ENCODE measurements at regions not wholly inside any gene's neighbourhood (a gene's known extent, or its start where the extent isn't known, plus 50 kb on each side); places are given as distances from the start of the nearest gene placed in this dataset.
"Not testable (repeated sequence)": the region's sequence is repeated elsewhere in the genome, so short reads cannot be mapped to it uniquely, and the experiment has no call there.

- DNase-seq = no peak
Measured at GRCh38 chr5:92760550-92760949, 820.5 kb downstream of the NR2F1-AS1 start.

- DNase-seq = no peak
Measured at GRCh38 chr5:92758552-92758951, 822.5 kb downstream of the NR2F1-AS1 start.

- DNase-seq = no peak
Measured at GRCh38 chr5:92749943-92750342, 831.1 kb downstream of the NR2F1-AS1 start.

GRCh38 chr5:92748072-92748676, 832.8 kb downstream of the NR2F1-AS1 start:
- no peak for DNase-seq

GRCh38 chr5:92741906-92742305, 839.1 kb downstream of the NR2F1-AS1 start:
- no peak for DNase-seq

GRCh38 chr5:92734211-92734940, 846.6 kb downstream of the NR2F1-AS1 start:
- peak in 1 of 2 experiments; percentile 31 for DNase-seq

- DNase-seq = no peak
Measured at GRCh38 chr5:92730486-92730885, 850.5 kb downstream of the NR2F1-AS1 start.

GRCh38 chr5:92729088-92729487, 851.9 kb downstream of the NR2F1-AS1 start:
- no peak for DNase-seq

- peak in 1 of 2 experiments; percentile 29 for DNase-seq
Measured at GRCh38 chr5:92715946-92716520, 865.0 kb downstream of the NR2F1-AS1 start.

GRCh38 chr5:92713826-92714225, 867.2 kb downstream of the NR2F1-AS1 start:
- DNase-seq = no peak

- no peak for DNase-seq
Measured at GRCh38 chr5:92713335-92713743, 867.7 kb downstream of the NR2F1-AS1 start.

- no peak for DNase-seq
Measured at GRCh38 chr5:92711956-92712355, 869.1 kb downstream of the NR2F1-AS1 start.

- no peak for DNase-seq
Measured at GRCh38 chr5:92704590-92704989, 876.4 kb downstream of the NR2F1-AS1 start.

- no peak for DNase-seq
Measured at GRCh38 chr5:92703976-92704375, 877.0 kb downstream of the NR2F1-AS1 start.

- DNase-seq = no peak
Measured at GRCh38 chr5:92695123-92696003, 885.7 kb downstream of the NR2F1-AS1 start.

- DNase-seq = no peak
Measured at GRCh38 chr5:92694067-92694466, 887.0 kb downstream of the NR2F1-AS1 start.

GRCh38 chr5:92691955-92692354, 889.1 kb downstream of the NR2F1-AS1 start:
- not testable (repeated sequence) for DNase-seq

GRCh38 chr5:92687821-92688722, 892.9 kb downstream of the NR2F1-AS1 start:
- no peak for DNase-seq

GRCh38 chr5:92678640-92679039, 902.4 kb downstream of the NR2F1-AS1 start:
- no peak for DNase-seq

- DNase-seq = no peak
Measured at GRCh38 chr5:92676215-92677165, 904.5 kb downstream of the NR2F1-AS1 start.

GRCh38 chr5:92674321-92674720, 906.7 kb downstream of the NR2F1-AS1 start:
- peak; percentile 63 to 77 for DNase-seq

All from NCI-H1930 (cell line).